RWPE1 (cell line): ENCODE measurements at regions not wholly inside any gene's neighbourhood (a gene's known extent, or its start where the extent isn't known, plus 50 kb on each side); places are given as distances from the start of the nearest gene placed in this dataset.
A peak's percentile ranks its signal among the peaks of the same experiment; 100 is the strongest.

ENCODE experiments used
- CTCF ChIA-PET: fragments of 350-600 bp; sonication (Branson Sonifier 250); formaldehyde crosslinking; extraction: SDS; loops from one replicate; lab custom pipeline; 2021; lab: Yijun Ruan, JAX
- POLR2A ChIA-PET: fragments of 400-600 bp; formaldehyde crosslinking; extraction: SDS; loops from one replicate; lab custom pipeline; 2020; ENCODE audit warnings: antibody characterized with exemption; ENCODE audit not compliant: low non-redundant PET; lab: Yijun Ruan, JAX
- DNase-seq: peaks from one replicate; pipeline ENCODE4 v3.0.0; 2012; ENCODE audit warnings: low spot score
- H3K27ac ChIP-seq: fragments of 450-650 bp; 2 replicates; pipeline ENCODE4 v1.5.1; 2017
- CTCF ChIP-seq: fragments of 450-650 bp; conservative IDR thresholded peaks from 2 replicates; pipeline ENCODE4 v1.5.1; 2017; ENCODE audit warnings: low read depth, mild to moderate bottlenecking

DNA sequence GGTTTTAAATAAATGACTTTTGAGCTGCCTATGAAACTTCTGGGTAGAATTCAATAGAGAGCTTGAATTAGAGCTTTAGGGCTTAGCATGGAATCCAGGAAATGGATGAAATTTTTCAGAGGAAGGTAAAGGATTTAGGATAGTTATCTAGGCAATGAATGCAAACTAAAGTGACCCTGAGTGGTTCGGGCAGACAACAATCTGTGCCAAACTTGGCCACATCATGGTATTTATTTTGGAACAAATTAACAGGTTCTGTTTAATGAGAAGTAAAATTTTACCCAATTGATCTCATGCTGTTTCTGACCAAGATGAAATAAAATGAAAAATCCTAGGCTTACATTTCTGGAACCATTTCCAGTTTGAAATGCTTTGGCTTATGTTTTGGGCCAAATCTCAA is 934.4 kb downstream of the MAT2B start:
- TF ChIP-seq CTCF = no peak
- no peak for DNase-seq
- no peak overlapping the region for H3K27ac ChIP-seq
- POLR2A ChIA-PET = no interaction called here
- CTCF ChIA-PET = no interaction called here

GRCh38 chr5:164449460-164449859 is 944.0 kb downstream of the MAT2B start:
- DNase-seq = no peak
- H3K27ac ChIP-seq = no peak overlapping the region
- TF ChIP-seq CTCF = no peak
- ChIA-PET POLR2A (no interaction called here), CTCF (interaction anchor here (0.6 kb wide), 1 partner anchor 9 kb away, joined by 3 read pairs; no protein-coding TSS in a partner anchor)

DNA sequence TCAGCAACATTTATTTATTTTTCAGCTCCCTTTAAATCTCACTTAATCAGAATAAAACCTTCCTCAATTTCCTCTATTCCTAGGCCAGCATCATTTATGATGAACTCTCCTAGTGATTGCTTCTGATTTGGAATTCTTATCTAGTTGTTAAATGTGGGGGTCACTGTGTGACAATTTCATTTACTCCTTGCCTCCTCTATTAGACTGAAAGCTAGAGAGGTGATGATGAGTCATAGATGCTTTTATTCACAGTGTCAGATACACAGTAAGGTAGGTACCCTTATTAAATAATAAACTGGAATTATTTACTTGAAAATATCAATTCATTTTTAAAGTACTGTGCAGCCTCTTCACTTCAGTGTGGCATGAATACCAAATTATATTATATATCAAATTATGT is 960.6 kb downstream of the MAT2B start:
- DNase-seq = no peak
- TF ChIP-seq CTCF = no peak
- H3K27ac ChIP-seq = no peak overlapping the region
- ChIA-PET POLR2A (no interaction called here), CTCF (interaction anchor here (0.7 kb wide), 1 partner anchor 28 kb away, joined by 3 read pairs; no protein-coding TSS in a partner anchor)

DNA sequence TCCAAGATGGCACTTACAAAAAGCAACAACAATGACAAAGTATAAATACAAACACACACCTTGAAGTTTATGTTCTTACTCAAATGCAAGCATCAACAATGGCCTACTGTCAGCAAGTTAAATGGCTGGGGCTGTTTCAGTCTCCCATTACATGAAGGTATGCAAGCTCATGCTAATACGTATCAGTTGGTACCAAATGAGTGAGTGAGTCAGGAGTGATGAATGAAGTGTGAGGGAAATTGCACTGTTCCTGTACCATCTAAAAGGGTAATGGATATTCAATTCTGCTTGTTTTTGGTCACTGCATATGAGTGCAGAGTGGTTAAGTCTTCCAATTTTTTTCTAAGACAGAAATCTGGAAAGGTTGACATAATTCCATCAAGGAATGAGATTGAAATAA is 964.9 kb downstream of the MAT2B start:
- POLR2A ChIA-PET = no interaction called here
- no peak for TF ChIP-seq CTCF
- DNase-seq = no peak
- CTCF ChIA-PET = no interaction called here
- no peak overlapping the region for H3K27ac ChIP-seq

GRCh38 chr5:164472165-164472564 is 966.7 kb downstream of the MAT2B start:
- ChIA-PET CTCF (interaction anchor here (1.0 kb wide), 1 partner anchor 460 kb away, joined by 4 read pairs; no protein-coding TSS in a partner anchor), POLR2A (no interaction called here)
- H3K27ac ChIP-seq = no peak overlapping the region
- DNase-seq = no peak
- TF ChIP-seq CTCF = no peak

DNA sequence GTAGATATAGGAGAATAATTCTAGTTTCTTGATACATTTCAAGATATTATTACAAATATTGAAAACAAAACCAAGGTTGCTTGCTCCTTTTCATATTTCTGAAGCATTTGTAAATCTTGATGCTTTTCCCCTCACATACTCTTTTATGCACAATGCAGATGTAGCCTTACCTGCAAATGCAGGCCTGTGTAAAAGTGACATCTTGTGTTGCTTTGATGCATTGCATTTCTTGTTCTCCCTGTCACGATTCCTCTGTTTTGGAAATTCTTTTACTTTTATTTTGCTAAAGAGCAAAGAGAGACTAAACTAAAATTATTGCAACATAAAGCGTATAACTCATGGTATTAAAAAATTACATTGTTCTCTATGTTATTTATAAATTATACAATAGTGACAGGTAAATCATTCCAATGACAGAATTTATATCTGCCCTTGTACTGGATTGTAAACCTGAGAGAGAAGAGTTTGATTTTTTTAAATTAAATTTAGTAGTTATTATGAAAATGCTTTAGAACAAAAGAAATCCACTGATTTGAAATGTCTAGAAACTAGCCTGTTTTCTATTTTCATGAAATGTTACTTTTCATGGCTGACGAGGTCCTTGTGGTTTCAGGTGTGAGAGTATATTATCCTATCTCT is 970.0 kb downstream of the MAT2B start:
- ChIA-PET POLR2A (no interaction called here), CTCF (interaction anchor here (1.1 kb wide), 1 partner anchor 27 kb away, joined by 4 read pairs; no protein-coding TSS in a partner anchor)
- H3K27ac ChIP-seq = no peak overlapping the region
- peak; percentile 26 for DNase-seq
- peak; percentile 88 for TF ChIP-seq CTCF
